ENCODE measurements at regions not wholly inside any gene's neighbourhood (a gene's known extent, or its start where the extent isn't known, plus 50 kb on each side); places are given as distances from the start of the nearest gene placed in this dataset.

GRCh38 chr2:82959727-82960126 is 1499.4 kb downstream of the SUCLG1 start:
- Histone ChIP-seq H4K20me1 (ENCODE audit: control insufficient read depth, extremely low read depth, insufficient read depth, low read length) (no peaks in the 10 kb centered on the region), H3K9ac (ENCODE audit: control insufficient read depth, extremely low read depth, insufficient read depth, low read length) (no peak overlapping the region), H3K9me1 (ENCODE audit: control insufficient read depth, extremely low read depth, insufficient read depth, low read length) (no peaks in the 10 kb centered on the region), H3K4me2 (ENCODE audit: control insufficient read depth, extremely low read depth, insufficient read depth, low read depth, low read length) (no peak overlapping the region), H3K4me3 (ENCODE audit: control insufficient read depth in 2 of 3, extremely low read depth in 1 of 3, insufficient read depth in 2 of 3, low read depth in 1 of 3, low read length in 3 of 3) (no peak overlapping the region), H3K27me3 (ENCODE audit: control insufficient read depth, extremely low read depth, insufficient read depth, low read length) (no peaks in the 10 kb centered on the region), H3K27ac (ENCODE audit: control insufficient read depth, insufficient read depth, low read length) (no peak overlapping the region), H3K4me1 (ENCODE audit: control insufficient read depth, extremely low read depth, insufficient read depth, low read length) (no peaks in the 10 kb centered on the region), H2AFZ (ENCODE audit: control insufficient read depth, low read length) (no peak overlapping the region), H3K79me2 (ENCODE audit: control insufficient read depth, insufficient read depth, low read length) (no peaks in the 10 kb centered on the region), H3K9me3 (ENCODE audit: control insufficient read depth, low read depth, low read length) (no peaks in the 10 kb centered on the region), H3K36me3 (ENCODE audit: control insufficient read depth in 2 of 2, extremely low read depth in 1 of 2, insufficient read depth in 2 of 2, low read length in 2 of 2) (no peaks in the 10 kb centered on the region)
- DNase-seq (ENCODE audit: low read depth, low spot score) (no peak), FAIRE-seq (no peak)
- TF ChIP-seq EZH2 (IDR thresholded peaks at IDR 0.05; ENCODE audit: low read length): no peak
- no peak for TF ChIP-seq CTCF (optimal IDR thresholded peaks at IDR 0.05 in 1 of 3, IDR thresholded peaks at IDR 0.05 in 1 of 3, conservative IDR thresholded peaks at IDR 0.05 in 1 of 3; ENCODE audit: extremely low read depth in 1 of 3, insufficient read depth in 2 of 3, low read length in 3 of 3)
- dilution Hi-C loops (cut with MboI; ENCODE audit: extremely low pct_ligation_motif_present, low sequenced_read_pairs): no loop called here

GRCh38 chr2:82954868-82955267 is 1504.2 kb downstream of the SUCLG1 start:
- no peak for DNase-seq (ENCODE audit: low read depth, low spot score)
- no peak for TF ChIP-seq CTCF (optimal IDR thresholded peaks at IDR 0.05 in 1 of 3, IDR thresholded peaks at IDR 0.05 in 1 of 3, conservative IDR thresholded peaks at IDR 0.05 in 1 of 3; ENCODE audit: extremely low read depth in 1 of 3, insufficient read depth in 2 of 3, low read length in 3 of 3)
- Histone ChIP-seq H3K9me3 (ENCODE audit: control insufficient read depth, low read depth, low read length) (no peaks in the 10 kb centered on the region), H3K4me1 (ENCODE audit: control insufficient read depth, extremely low read depth, insufficient read depth, low read length) (no peaks in the 10 kb centered on the region), H4K20me1 (ENCODE audit: control insufficient read depth, extremely low read depth, insufficient read depth, low read length) (no peaks in the 10 kb centered on the region), H3K27ac (ENCODE audit: control insufficient read depth, insufficient read depth, low read length) (no peak overlapping the region), H3K36me3 (ENCODE audit: control insufficient read depth in 2 of 2, extremely low read depth in 1 of 2, insufficient read depth in 2 of 2, low read length in 2 of 2) (no peaks in the 10 kb centered on the region), H2AFZ (ENCODE audit: control insufficient read depth, low read length) (no peak overlapping the region), H3K27me3 (ENCODE audit: control insufficient read depth, extremely low read depth, insufficient read depth, low read length) (no peaks in the 10 kb centered on the region), H3K9ac (ENCODE audit: control insufficient read depth, extremely low read depth, insufficient read depth, low read length) (no peak overlapping the region), H3K79me2 (ENCODE audit: control insufficient read depth, insufficient read depth, low read length) (no peaks in the 10 kb centered on the region), H3K4me3 (ENCODE audit: control insufficient read depth in 2 of 3, extremely low read depth in 1 of 3, insufficient read depth in 2 of 3, low read depth in 1 of 3, low read length in 3 of 3) (no peak overlapping the region), H3K9me1 (ENCODE audit: control insufficient read depth, extremely low read depth, insufficient read depth, low read length) (no peaks in the 10 kb centered on the region), H3K4me2 (ENCODE audit: control insufficient read depth, extremely low read depth, insufficient read depth, low read depth, low read length) (no peak overlapping the region)
- FAIRE-seq: no peak
- dilution Hi-C loops (cut with MboI; ENCODE audit: extremely low pct_ligation_motif_present, low sequenced_read_pairs): no loop called here
